Germinal center (tissue), 1 donor: ENCODE measurements at regions not wholly inside any gene's neighbourhood (a gene's known extent, or its start where the extent isn't known, plus 50 kb on each side); places are given as distances from the start of the nearest gene placed in this dataset.

Experiments used
- DNase-seq: peaks from one replicate; pipeline ENCODE4 v3.0.0; 2012; ENCODE audit warnings: mixed read lengths, low spot score

DNA sequence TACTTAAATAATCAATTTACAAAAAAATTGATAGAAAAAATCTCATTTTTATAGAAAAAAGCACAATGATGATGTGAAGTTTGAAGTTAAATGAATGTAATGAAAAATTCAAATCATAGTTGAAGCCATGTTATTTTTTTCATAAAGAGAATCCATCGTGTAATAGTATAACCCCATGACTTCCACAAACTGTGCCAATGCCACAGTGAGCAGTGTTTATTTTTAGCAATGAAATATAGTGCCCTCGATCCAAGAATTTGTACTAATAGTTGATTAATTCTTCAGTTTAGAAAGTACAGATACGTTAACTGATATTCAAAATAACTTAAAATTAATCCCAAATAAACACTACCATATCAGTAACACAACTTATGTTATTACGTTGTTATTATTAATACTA, 225.9 kb downstream of the PTPRC start:
- no peak for DNase-seq

GRCh38 chr1:198865319-198865718, 226.5 kb downstream of the PTPRC start:
- DNase-seq = no peak

GRCh38 chr1:198867182-198867581, 228.3 kb downstream of the PTPRC start:
- DNase-seq = no peak

DNA sequence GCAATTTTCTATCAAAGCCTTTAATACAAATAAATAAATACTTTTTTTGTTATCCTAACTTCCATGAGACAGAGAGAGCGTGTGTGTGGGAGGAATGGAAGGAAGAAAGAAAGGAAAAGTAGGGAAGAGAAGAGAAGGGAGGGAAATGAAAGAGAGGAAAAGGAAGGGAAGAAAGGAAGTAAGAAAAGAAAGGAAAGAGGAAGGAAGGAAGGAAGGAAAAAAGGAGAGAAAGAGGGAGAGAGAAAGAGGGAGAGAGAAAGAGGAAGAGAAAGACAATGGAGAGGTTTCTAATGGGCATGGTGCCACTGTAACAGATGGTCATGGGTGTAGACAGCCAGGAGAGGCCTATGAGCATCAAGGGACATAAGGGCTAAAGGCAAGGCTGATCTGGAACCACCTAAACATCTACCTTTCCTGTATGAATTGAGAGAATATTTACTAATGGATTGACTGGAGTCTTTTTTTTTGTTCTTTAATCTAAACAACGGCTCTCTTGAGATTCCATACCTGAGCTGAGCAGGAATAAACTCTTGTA, 234.9 kb downstream of the PTPRC start:
- no peak for DNase-seq

GRCh38 chr1:198876371-198876871, 237.6 kb downstream of the PTPRC start:
- DNase-seq = no peak

- DNase-seq = no peak
These were observed 239.7 kb downstream of the PTPRC start for GRCh38 chr1:198878566-198878965.

DNA sequence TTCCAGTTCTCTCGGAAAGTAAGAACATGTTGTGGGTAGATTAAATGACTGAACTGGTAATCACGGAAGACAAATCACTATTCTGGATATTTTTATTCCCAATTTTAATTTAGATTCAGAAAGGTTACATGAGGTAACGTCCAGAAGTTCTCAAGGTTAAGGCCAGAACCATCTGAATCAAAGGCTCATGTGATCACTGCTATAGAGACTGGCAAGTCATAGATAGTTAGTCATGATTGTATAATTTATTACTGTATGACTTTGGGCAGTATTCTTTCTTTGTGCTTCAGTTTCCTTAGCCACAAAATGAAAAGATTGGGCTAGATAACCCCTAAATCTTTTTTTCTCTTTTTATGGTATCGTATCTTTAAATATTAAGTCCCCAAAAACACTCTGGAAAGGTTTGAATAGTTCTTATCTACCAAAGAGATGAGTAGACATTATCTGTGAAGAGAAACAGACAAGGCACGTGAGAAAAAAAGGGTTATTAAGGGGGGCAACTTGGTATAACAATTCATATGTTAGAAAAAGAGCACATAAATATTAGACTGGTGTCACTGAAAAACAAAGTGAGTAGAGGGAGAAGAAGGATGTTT, 241.0 kb downstream of the PTPRC start:
- DNase-seq = no peak

DNA sequence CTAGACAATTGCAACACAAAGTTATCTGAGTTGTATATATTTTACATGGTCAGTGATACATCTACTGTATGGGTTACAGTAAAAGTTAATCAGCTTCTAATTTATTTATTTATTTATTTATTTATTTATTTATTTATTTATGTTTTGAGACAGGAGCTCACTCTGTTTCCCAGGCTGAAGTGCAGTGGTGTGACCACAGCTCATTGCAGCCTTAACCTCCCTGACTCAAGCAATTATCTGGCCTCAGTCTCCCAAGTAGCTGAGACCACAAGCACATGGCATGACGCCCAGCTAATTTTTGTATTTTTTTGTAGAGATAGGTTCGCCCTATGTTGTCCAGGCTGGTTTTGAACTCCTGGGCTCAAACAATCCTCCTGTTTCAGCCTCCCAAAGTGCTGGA, 241.6 kb downstream of the PTPRC start:
- DNase-seq = no peak

GRCh38 chr1:198880818-198881597, 242.2 kb downstream of the PTPRC start:
- no peak for DNase-seq

- DNase-seq = no peak
These were observed 244.3 kb downstream of the PTPRC start for GRCh38 chr1:198883184-198883583.

GRCh38 chr1:198887866-198888265, 249.0 kb downstream of the PTPRC start:
- no peak for DNase-seq

DNA sequence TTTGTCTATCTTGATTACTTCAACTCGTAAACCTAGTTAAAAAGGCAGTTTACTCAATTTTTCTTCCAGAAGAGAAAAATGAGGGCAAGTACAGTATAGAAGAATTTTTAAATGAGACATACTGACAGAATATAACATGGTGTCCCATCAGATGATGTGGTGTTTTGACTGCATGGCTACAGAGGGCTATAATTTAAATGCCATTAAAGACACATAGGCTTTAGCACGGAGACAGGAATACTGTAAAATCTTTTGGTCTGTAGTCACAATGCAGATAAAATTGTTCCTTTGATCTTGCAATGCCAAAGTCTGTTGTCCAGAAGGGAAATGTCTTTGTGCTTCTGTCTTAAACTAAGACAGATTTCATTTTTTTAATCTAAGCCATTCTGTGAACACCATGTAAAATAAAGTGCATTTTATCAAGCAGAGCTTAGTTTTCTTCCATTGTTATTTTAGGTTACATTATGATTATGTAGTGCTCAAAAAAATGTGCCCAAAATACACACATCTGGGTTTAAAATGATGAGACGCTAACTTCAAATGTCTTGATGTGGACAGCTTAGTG, 249.6 kb downstream of the PTPRC start:
- no peak for DNase-seq

DNA sequence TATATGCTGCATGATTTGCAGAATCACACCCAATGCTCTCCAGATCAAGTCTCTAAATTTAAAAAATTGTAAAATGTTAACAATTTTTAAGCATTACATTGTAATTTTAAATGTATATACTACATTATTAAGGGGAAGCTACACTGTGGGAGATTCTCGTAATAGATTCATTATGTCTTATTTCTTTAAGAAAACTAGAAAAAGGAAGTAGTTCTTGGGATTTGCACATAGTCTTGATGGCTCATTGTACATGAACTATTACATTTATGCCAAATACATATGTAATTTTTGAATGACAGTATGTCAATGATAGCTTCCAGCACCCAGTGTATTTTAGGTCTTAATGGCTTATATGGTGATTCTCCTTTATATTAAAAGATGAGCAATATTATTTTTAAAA, 250.3 kb downstream of the PTPRC start:
- no peak for DNase-seq

DNA sequence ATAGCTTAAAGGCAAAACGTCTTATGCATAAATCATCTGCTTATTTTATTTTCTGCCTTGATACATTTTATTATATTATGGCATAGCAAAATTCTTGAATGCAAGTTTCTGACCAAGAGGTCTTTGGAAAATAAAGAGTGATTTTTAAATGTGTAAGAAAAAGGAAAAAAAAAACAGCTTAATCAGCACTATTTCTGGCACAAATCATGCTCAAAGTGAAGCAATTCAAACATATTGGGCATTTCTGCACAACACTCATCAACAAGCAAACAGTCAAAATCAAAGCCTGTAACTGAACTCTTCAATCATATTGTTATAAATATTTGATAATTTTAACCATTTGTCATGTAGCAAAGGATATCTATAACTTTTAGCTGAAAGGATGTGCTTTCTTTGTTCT, 250.9 kb downstream of the PTPRC start:
- DNase-seq = no peak

DNA sequence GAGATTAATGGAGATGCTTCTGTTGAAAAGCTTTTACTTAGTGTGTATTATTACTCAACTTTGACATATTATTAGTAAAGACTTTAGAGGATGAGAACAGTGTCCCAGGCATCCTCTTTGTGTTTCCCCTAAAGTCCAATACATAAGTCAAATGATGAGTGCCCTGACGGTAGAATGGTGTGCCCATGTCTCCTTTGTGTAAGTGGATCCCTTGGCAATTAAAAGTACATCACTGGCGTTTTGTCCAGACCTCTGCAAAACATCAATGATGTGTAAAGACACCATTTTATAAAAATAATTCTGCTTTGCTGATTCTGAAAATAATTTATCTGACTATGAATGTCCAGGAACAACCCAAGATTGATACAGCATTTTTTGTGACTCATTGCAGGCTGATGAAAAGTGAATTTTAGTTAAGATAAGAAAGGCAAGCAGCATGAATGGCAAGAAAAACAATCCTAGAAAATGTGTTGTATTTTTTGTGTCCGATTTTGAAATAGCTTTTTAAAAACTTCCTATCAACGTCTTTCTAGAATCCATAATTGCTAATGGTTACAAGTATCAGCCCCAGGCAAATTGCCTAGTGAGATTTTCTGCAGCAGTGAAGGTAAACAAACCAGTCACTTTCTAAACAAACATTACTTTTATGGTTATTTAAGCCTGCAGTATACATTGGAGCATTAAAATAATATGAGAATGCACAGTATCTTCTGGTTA, 251.5 kb downstream of the PTPRC start:
- no peak for DNase-seq

DNA sequence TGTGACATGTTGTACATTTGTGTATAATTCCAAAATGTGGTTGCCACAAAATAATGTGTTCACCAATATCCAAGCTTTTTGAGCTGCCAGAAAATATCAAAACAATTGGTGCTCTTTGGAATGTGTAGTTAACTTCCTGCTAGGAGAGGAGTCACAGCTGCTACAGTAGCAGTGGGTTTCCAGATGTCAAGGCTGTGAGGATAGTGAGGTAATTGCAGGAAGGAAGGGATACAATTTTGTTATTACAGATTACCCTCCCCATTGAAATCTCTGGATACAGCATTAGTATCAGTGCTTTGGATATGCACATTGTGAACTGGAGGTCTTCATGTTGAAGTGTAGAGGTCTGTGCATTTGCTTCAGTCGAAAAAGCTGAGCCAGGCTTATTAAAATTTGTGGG, 253.2 kb downstream of the PTPRC start:
- DNase-seq = no peak

GRCh38 chr1:198893141-198893540, 254.3 kb downstream of the PTPRC start:
- DNase-seq = no peak

- DNase-seq = no peak
These were observed 255.1 kb downstream of the PTPRC start for GRCh38 chr1:198893763-198894444.

- DNase-seq = no peak
These were observed 262.4 kb downstream of the PTPRC start for GRCh38 chr1:198901266-198901665.

DNA sequence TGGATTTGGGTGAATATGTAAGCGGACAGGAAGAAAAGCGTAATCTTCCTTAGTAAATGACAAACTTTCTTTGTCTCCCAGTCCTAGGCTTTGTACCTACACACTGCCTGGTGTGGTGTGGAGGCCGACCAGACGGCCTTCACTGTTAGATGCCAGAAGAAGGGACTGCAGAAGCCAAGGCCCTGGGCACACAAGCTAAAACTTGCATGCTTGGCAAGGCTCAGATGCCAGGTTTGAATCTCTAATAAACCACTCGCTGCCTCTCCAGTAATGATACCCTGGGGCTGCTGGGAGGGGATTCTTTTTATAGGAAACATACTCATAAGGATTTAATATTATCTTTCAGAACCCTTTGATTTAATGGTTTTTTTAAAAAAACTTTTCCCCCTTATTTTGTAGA, 263.8 kb downstream of the PTPRC start:
- no peak for DNase-seq

DNA sequence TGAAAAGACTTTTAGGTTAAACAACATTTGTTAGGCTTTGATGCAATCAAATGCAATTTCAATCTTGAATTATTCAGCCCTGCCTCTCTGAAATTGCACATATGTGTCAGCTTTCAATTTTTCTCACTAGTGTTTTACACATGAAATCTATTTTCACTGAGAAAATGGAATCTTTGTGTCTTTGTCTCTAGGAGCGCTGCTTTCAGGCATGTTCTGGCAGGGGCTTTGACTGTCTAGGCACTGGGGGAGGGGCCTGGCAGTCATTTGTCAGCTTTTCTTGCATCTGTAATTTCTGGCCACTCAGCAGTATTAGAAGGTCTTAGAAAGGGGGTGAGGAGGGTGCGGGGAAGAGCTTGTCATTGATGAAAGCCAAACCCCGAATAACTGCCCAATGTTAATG, 264.4 kb downstream of the PTPRC start:
- no peak for DNase-seq

GRCh38 chr1:198903621-198904020, 264.8 kb downstream of the PTPRC start:
- no peak for DNase-seq
